ENCODE measurements at regions not wholly inside any gene's neighbourhood (a gene's known extent, or its start where the extent isn't known, plus 50 kb on each side); places are given as distances from the start of the nearest gene placed in this dataset.

- 62% methylated on average over 11 of the region's 11 CpGs for WGBS
- TF ChIP-seq POLR2A (IDR thresholded peaks at IDR 0.05) (no peak), POLR2AphosphoS5 (IDR thresholded peaks at IDR 0.05) (peak; percentile 34), CTCF (IDR thresholded peaks at IDR 0.05) (no peak)
- no peak overlapping the region for H3K27ac ChIP-seq
- intact Hi-C loops (cut with DNase I): no loop called here
- H3K9me3 ChIP-seq: no peaks in the 10 kb centered on the region
- DNase-seq (ENCODE audit: low spot score): no peak
- H3K36me3 ChIP-seq: no peaks in the 10 kb centered on the region
- H3K27me3 ChIP-seq (replicated peaks; ENCODE audit: insufficient read depth): no peaks in the 10 kb centered on the region
- no peaks in the 10 kb centered on the region for H3K4me1 ChIP-seq (replicated peaks)
- no peak overlapping the region for H3K4me3 ChIP-seq
These were observed 67.3 kb downstream of the RHOU start for GRCh38 chr1:228802386-228803220.

- Histone ChIP-seq H3K27ac (no peak overlapping the region), H3K9me3 (no peaks in the 10 kb centered on the region), H3K27me3 (replicated peaks; ENCODE audit: insufficient read depth) (no peaks in the 10 kb centered on the region), H3K4me3 (no peak overlapping the region), H3K4me1 (replicated peaks) (no peaks in the 10 kb centered on the region), H3K36me3 (no peaks in the 10 kb centered on the region)
- 95% methylated on average over 6 of the region's 6 CpGs for WGBS
- TF ChIP-seq CTCF (IDR thresholded peaks at IDR 0.05) (no peak), POLR2AphosphoS5 (IDR thresholded peaks at IDR 0.05) (no peak), POLR2A (IDR thresholded peaks at IDR 0.05) (no peak)
- intact Hi-C loops (cut with DNase I): no loop called here
- DNase-seq (ENCODE audit: low spot score): no peak
These were observed 68.1 kb downstream of the RHOU start for GRCh38 chr1:228803421-228803820.

- H3K4me3 ChIP-seq: no peak overlapping the region
- H3K27me3 ChIP-seq (replicated peaks; ENCODE audit: insufficient read depth): no peaks in the 10 kb centered on the region
- DNase-seq (ENCODE audit: low spot score): no peak
- intact Hi-C loops (cut with DNase I): no loop called here
- no peak overlapping the region for H3K27ac ChIP-seq
- H3K4me1 ChIP-seq (replicated peaks): no peaks in the 10 kb centered on the region
- WGBS: 100% methylated on average over 1 of the region's 1 CpG
- no peaks in the 10 kb centered on the region for H3K36me3 ChIP-seq
- TF ChIP-seq POLR2AphosphoS5 (IDR thresholded peaks at IDR 0.05) (no peak), POLR2A (IDR thresholded peaks at IDR 0.05) (no peak), CTCF (IDR thresholded peaks at IDR 0.05) (no peak)
- no peaks in the 10 kb centered on the region for H3K9me3 ChIP-seq
These were observed 68.9 kb downstream of the RHOU start for GRCh38 chr1:228804173-228804572.

GRCh38 chr1:228804640-228805413 is 69.5 kb downstream of the RHOU start:
- no peak overlapping the region for H3K4me3 ChIP-seq
- H3K36me3 ChIP-seq: no peaks in the 10 kb centered on the region
- intact Hi-C loops (cut with DNase I): no loop called here
- no peaks in the 10 kb centered on the region for H3K4me1 ChIP-seq (replicated peaks)
- no peaks in the 10 kb centered on the region for H3K27me3 ChIP-seq (replicated peaks; ENCODE audit: insufficient read depth)
- TF ChIP-seq POLR2A (IDR thresholded peaks at IDR 0.05) (no peak), POLR2AphosphoS5 (IDR thresholded peaks at IDR 0.05) (peak; percentile 46)
- DNase-seq (ENCODE audit: low spot score): no peak
- H3K27ac ChIP-seq: peak overlapping the region in 1 of 2 donors; percentile 38
- 25% methylated on average over 11 of the region's 11 CpGs for WGBS
- no peaks in the 10 kb centered on the region for H3K9me3 ChIP-seq

- Histone ChIP-seq H3K4me3 (no peak overlapping the region), H3K27me3 (replicated peaks; ENCODE audit: insufficient read depth) (no peaks in the 10 kb centered on the region), H3K4me1 (replicated peaks) (no peaks in the 10 kb centered on the region), H3K36me3 (no peaks in the 10 kb centered on the region), H3K9me3 (no peaks in the 10 kb centered on the region), H3K27ac (no peak overlapping the region)
- 70% methylated on average over 7 of the region's 7 CpGs for WGBS
- no peak for DNase-seq (ENCODE audit: low spot score)
- intact Hi-C loops (cut with DNase I): no loop called here
- no peak for TF ChIP-seq POLR2AphosphoS5 (IDR thresholded peaks at IDR 0.05)
These were observed 72.8 kb downstream of the RHOU start for GRCh38 chr1:228807904-228808605.

All from prostate gland (tissue), 2 donors.